Muscle of leg (tissue), 3 donors: ENCODE measurements at regions not wholly inside any gene's neighbourhood (a gene's known extent, or its start where the extent isn't known, plus 50 kb on each side); places are given as distances from the start of the nearest gene placed in this dataset.
"Not testable (repeated sequence)": the region's sequence is repeated elsewhere in the genome, so short reads cannot be mapped to it uniquely, and the experiment has no call there.

Experiments
- DNase-seq: peaks from one replicate; pipeline ENCODE4 v3.0.0; 2013
- H3K27ac ChIP-seq: one replicate; pipeline ENCODE4 v1.5.1; 2013; ENCODE audit warnings: mild to moderate bottlenecking, low read length, control low read depth
- H3K27me3 ChIP-seq: one replicate; pipeline ENCODE4 v1.6.1; 2013; ENCODE audit warnings: low read length; ENCODE audit not compliant: control insufficient read depth, insufficient read depth
- H3K36me3 ChIP-seq: one replicate; pipeline ENCODE4 v1.6.1; 2013; ENCODE audit warnings: low read length; ENCODE audit not compliant: control insufficient read depth, insufficient read depth
- H3K4me1 ChIP-seq: one replicate; pipeline ENCODE4 v1.6.1; 2013; ENCODE audit warnings: low read length; ENCODE audit not compliant: control insufficient read depth, insufficient read depth
- H3K4me3 ChIP-seq: one replicate; pipeline ENCODE4 v1.5.1; 2013; ENCODE audit warnings: low read length, control low read depth
- H3K9me3 ChIP-seq: replicated peaks from 2 replicates; pipeline ENCODE4 v1.6.1; 2013; ENCODE audit warnings: low read depth, low read length; ENCODE audit not compliant: control insufficient read depth
- WGBS: methylation state at CpG from one replicate; pipeline ENCODE4 v1.1.5; 2013; ENCODE audit warnings: missing lambda C conversion rate; ENCODE audit not compliant: insufficient coverage; 5-methylcytosine and 5-hydroxymethylcytosine counted together

DNA sequence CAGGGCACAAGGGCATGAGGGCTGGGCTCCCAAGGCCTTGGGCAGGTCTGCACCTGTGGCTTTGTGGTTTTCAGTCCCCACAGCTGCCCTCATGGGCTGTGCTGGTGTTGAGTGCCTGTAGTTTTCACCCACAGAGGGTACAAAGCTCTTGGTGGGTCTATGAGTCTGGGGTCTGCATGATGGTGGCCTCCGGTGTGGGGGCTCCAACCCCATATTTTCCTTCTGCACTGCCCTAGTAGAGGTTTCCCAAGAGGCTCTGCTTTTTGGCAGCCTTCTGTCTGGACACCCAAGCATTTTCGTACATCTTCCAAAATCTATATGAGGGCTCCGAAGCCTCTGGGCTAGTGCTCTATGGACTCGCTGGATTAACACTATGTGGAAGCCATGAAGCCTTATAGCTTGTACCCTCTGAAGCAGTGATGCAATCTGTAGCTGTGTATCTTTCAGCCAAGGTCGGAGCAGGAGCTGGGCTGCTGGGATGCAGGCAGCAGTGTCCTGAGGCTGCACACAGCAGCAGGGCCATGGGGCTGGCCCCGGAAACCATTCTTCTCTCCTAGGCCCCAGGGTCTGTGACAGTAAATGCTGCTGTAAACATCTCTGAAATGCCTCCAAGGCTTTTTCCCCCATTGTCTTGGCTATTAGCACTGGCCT is 240.3 kb downstream of the CWH43 start:
- H3K27me3 ChIP-seq, H3K4me1 ChIP-seq, H3K36me3 ChIP-seq, H3K4me3 ChIP-seq, DNase-seq, H3K27ac ChIP-seq: not testable (repeated sequence)
- H3K9me3 ChIP-seq: peaks cover 18% of the 10 kb centered on the region
- 59% methylated on average over 4 of the region's 6 CpGs for WGBS

DNA sequence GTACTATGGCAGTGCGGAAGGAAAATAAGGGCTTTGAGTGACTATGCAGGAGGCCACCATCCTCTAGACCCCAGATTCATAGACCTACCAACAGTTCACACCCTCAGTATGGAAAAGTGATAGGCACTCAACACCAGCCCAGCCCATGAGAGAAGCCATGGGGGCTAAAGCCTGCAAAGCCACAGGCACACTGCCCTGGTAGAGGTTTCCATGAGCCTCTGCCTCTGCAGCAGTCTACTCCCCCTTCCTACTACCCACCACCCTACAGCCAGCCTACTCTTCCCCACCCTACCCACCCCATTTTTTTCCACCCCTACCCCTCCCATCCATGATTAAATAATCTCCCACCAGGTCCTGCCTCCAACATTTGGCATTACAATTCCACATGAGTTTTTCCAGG is 241.9 kb downstream of the CWH43 start:
- not testable (repeated sequence) for H3K36me3 ChIP-seq, H3K27me3 ChIP-seq, DNase-seq, H3K9me3 ChIP-seq, H3K27ac ChIP-seq, H3K4me1 ChIP-seq, H3K4me3 ChIP-seq
- no CpG with 5 or more reads among the region's 1 CpG for WGBS

DNA sequence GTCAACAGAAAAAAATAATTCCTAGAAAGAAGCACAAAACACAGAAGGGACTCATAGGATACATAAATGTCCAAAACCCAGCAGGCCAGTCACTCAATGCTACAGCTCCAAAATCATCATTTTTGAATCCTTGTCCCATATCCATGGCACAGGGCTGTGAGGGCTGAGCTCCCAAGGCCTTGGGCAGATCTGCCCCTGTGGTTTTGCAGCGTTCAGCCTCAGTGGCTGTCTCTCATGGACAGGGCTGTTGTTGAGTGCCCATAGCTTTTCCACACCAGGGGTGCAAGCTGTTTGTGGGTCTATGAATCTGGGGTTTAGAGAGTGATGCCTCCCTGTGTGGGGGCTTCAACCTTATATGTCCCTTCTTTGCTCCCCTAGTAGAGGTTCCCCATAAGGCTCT is 243.2 kb downstream of the CWH43 start:
- H3K9me3 ChIP-seq, H3K27ac ChIP-seq, H3K4me3 ChIP-seq, H3K27me3 ChIP-seq, H3K36me3 ChIP-seq, DNase-seq, H3K4me1 ChIP-seq: not testable (repeated sequence)
- WGBS: no CpG with 5 or more reads among the region's 1 CpG

DNA sequence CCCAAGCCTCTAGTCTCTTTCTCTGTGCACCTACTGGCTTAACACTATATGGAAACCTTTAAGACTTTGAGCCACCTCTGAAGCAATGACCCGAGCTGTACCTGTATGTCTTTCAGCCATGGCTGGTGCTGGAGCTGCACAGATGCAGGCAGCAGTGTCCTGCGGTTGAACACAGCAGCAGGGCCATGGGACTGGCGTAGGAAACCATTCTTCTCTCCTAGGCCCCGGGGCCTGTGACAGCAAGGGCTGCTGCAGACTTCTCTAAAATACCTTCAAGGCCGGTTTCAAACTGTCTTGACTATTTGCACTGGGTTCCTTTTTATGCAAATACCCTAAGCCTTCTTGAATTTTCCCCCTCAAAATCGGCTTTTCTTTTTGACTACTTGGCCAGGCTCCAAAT is 243.6 kb downstream of the CWH43 start:
- not testable (repeated sequence) for DNase-seq, H3K27ac ChIP-seq, H3K9me3 ChIP-seq, H3K4me1 ChIP-seq, H3K4me3 ChIP-seq, H3K27me3 ChIP-seq, H3K36me3 ChIP-seq
- 67% methylated on average over 5 of the region's 6 CpGs for WGBS

DNA sequence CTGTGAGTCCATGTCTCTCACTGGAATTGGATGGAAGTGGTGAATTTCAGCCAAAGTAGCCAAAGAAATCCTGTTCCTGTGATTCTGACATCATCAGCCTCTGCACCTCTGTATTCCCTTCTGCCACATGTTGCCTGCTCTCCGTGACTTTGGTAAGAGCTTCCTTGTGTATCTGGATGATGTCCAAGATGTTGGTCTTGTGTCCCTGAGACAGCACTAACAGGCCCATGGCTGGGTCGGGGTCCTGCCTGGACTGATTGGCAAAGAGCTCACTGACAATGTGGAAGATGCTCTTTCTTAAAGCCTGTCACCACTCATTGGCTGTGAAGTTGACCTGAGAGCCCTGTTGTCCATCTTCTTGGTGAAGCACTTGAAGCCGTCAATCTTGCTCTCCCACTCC is 247.3 kb downstream of the CWH43 start:
- WGBS: no CpG with 5 or more reads among the region's 3 CpGs
- DNase-seq, H3K4me3 ChIP-seq: not testable (repeated sequence)

DNA sequence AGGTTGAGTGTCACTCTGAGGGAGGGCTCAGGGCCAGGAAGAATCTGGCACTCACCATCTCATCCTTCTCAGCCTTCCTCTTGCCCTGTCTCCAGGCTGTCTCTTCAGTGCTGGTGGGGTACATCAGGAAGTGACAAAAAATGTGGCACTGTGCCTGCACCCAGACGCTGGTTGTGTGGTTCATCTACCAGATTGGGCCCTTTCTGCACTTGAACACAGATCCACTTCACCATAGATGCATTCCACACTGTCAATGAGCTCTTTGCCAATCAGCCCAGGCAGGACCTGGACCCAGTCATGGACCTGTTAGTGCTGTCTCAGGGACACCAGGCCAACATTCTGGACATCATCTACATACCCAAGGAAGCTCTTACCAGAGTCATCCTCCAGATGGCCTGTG is 247.7 kb downstream of the CWH43 start:
- DNase-seq, H3K36me3 ChIP-seq, H3K4me3 ChIP-seq, H3K27ac ChIP-seq, H3K4me1 ChIP-seq, H3K27me3 ChIP-seq: not testable (repeated sequence)
- WGBS: 100% methylated on average over 1 of the region's 1 CpG
- peaks cover 14% of the 10 kb centered on the region for H3K9me3 ChIP-seq

More for the DNA sequence above, 247.3 kb downstream of the CWH43 start:
- H3K9me3 ChIP-seq: peaks cover 14% of the 10 kb centered on the region
- H3K27me3 ChIP-seq, H3K27ac ChIP-seq, H3K4me1 ChIP-seq, H3K36me3 ChIP-seq: not testable (repeated sequence)

DNA sequence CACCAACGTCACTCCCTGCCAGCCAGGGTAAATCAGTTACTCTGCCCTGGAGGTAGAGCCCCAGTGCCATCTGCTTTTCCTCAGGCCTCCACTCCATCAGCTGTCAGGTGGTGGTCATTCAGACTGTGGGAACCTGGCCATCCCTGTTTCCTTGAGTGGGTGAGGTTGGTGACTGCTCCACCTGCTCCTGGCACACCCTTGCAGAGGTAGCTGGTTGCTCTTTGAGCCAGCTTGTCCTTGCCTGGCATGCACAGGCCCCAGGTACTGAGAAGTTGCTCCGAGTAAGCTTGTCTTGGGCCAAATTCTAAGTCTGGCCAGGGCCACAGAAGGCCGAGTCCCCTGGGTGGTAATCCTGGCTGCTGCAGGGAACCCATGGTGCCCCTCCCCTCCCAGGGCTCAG is 248.3 kb downstream of the CWH43 start:
- no CpG with 5 or more reads among the region's 3 CpGs for WGBS
- not testable (repeated sequence) for H3K27ac ChIP-seq

DNA sequence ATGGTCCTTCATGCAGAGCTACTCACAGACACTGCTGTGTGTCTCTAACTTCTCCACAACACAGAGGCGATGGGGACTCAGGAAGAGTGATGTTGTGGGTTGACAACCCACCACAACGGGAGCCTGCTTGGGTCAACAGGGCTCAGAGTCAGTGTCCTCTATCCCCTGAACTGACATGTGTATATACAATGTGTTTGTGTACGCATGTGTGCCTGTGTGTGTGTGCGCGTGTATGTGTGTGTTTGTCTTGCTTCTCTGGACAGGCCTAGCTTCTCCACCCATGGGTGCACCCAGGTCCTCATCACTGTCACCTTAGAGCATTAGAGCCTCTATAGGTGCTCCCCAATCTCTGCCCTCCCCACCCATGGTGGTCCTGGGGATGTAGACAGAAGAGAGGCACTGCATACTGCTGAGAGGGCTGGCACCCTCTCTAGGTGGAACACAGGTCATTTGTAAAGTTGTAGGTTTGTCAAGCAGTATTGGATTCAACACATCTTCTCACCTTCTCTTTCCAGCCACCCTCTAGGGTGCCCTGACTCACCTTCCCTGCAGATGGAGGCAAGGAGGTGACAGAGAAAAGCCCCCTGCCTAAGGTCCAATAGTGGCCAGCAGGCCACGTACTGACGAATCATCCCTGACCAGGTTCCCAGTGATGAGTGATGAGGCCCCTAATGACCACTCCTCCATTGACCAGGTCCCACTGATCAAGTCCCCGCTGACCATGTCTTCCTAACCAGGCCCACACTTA is 249.5 kb downstream of the CWH43 start:
- H3K27me3 ChIP-seq, H3K36me3 ChIP-seq, H3K4me1 ChIP-seq, H3K27ac ChIP-seq, DNase-seq, H3K4me3 ChIP-seq: not testable (repeated sequence)
- 93% methylated on average over 2 of the region's 8 CpGs for WGBS
- H3K9me3 ChIP-seq: peaks cover 13% of the 10 kb centered on the region

More for the DNA sequence above, 248.3 kb downstream of the CWH43 start:
- H3K36me3 ChIP-seq, DNase-seq, H3K27me3 ChIP-seq, H3K4me1 ChIP-seq, H3K4me3 ChIP-seq: not testable (repeated sequence)
- peaks cover 14% of the 10 kb centered on the region for H3K9me3 ChIP-seq

DNA sequence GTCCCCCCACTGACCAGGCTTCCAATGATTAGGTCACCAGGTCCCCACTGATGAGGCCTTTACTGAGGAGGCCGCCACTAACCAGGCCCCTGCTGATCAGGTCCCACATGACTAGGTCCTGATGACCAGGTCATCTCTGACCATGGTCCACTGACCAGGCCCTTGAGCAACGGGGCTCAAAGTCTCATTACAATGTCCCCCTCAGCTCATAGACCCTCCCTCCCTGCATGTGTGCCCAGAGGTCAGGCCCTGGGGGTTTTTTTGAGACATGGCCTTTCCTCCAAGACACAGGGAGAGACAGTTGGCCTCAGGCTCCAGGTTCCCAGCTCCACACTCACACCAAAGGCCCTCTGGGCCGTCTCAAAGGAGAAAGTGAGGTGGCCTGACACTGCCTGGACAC is 250.4 kb downstream of the CWH43 start:
- not testable (repeated sequence) for H3K4me1 ChIP-seq, H3K4me3 ChIP-seq, H3K36me3 ChIP-seq, H3K27me3 ChIP-seq, H3K27ac ChIP-seq, DNase-seq
- WGBS: 25% methylated on average over 1 of the region's 3 CpGs
- peaks cover 13% of the 10 kb centered on the region for H3K9me3 ChIP-seq

DNA sequence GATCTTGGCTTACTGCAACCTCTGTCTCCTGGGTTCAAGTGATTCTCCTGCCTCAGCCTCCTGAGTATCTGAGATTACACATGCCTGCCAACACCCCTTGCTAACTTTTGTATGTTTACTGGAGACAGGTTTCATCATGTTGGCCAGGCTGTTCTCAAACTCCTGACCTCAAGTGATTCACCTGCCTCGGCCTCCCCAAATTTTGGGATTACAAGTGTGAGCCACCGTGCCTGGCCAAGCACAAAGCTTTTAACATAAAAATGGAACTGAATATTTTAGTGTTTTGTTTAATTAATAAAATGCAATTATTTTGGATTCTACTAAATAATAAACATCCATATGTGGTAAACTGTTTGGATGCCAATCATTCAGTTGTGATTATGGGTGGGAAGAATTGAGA is 255.2 kb downstream of the CWH43 start:
- H3K9me3 ChIP-seq, H3K4me1 ChIP-seq, H3K27me3 ChIP-seq, H3K27ac ChIP-seq, H3K4me3 ChIP-seq, DNase-seq, H3K36me3 ChIP-seq: not testable (repeated sequence)
- WGBS: no CpG with 5 or more reads among the region's 2 CpGs
